ENCODE measurements at regions not wholly inside any gene's neighbourhood (a gene's known extent, or its start where the extent isn't known, plus 50 kb on each side); places are given as distances from the start of the nearest gene placed in this dataset.

DNA sequence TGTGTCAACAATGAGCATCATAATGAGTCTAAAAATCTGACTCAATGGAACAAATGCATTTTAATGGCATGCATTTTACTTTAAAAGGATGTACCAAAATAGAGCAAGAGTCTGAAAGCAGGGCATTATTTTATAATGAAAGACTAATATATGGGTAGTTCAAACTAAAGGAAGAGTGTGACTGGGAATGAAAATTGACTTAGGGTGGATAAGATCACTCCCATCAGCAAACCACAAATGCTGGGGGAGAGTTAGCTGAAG lies 114.7 kb downstream of the SOX4 start:
- H3K36me3 ChIP-seq (replicated peaks in 1 of 2), result no peaks in the 10 kb centered on the region
- DNase-seq, result no peak
- TF ChIP-seq POLR2A (IDR thresholded peaks at IDR 0.05), result no peak
- TF ChIP-seq CTCF (IDR thresholded peaks at IDR 0.05), result no peak
- no peaks in the 10 kb centered on the region for H3K4me1 ChIP-seq (replicated peaks in 1 of 2)
- no peak overlapping the region for H3K4me3 ChIP-seq
- H3K9me3 ChIP-seq (replicated peaks in 1 of 3), result no peaks in the 10 kb centered on the region
- no peaks in the 10 kb centered on the region for H3K27me3 ChIP-seq
- intact Hi-C loops (cut with DNase I), result no loop called here
- H3K27ac ChIP-seq, result no peak overlapping the region

DNA sequence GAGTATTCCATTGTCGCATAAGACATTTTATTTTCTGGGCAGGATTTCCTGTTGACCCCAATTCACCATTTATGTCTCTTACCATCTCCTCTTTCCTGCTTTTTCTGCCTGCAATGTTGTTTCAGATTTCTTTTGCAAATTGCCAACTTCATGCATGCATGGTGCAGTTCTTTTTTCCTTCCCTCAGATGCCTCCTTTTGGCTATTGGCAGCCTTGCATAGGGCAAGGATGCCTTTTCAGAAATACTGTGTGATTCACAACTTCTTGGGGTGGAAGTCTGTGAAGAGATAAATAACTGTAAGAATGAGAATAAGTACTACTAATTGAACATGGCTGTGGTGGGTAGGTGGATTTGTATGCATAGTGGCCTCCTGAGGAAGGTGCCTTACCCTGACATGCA lies 116.7 kb downstream of the SOX4 start:
- Histone ChIP-seq H3K27ac (no peak overlapping the region), H3K4me3 (no peak overlapping the region), H3K4me1 (replicated peaks in 1 of 2) (no peaks in the 10 kb centered on the region), H3K36me3 (replicated peaks in 1 of 2) (no peaks in the 10 kb centered on the region), H3K27me3 (no peaks in the 10 kb centered on the region), H3K9me3 (replicated peaks in 1 of 3) (no peaks in the 10 kb centered on the region)
- 64 to 76% (median 70%) methylated on average over 1 of the region's 1 CpG for WGBS, 4 donors
- no peak for DNase-seq
- TF ChIP-seq POLR2A (IDR thresholded peaks at IDR 0.05), result no peak
- no peak for TF ChIP-seq CTCF (IDR thresholded peaks at IDR 0.05)
- intact Hi-C loops (cut with DNase I), result no loop called here

GRCh38 chr6:21710908-21711627 lies 117.5 kb downstream of the SOX4 start:
- Histone ChIP-seq H3K36me3 (replicated peaks in 1 of 2) (no peaks in the 10 kb centered on the region), H3K27ac (no peak overlapping the region), H3K27me3 (no peaks in the 10 kb centered on the region), H3K4me3 (no peak overlapping the region), H3K4me1 (replicated peaks in 1 of 2) (no peaks in the 10 kb centered on the region), H3K9me3 (replicated peaks in 1 of 3) (no peaks in the 10 kb centered on the region)
- WGBS, 4 donors, result 59 to 71% (median 63%) methylated on average over 7 of the region's 7 CpGs
- intact Hi-C loops (cut with DNase I), result no loop called here
- no peak for DNase-seq
- TF ChIP-seq CTCF (IDR thresholded peaks at IDR 0.05), result no peak
- no peak for TF ChIP-seq POLR2A (IDR thresholded peaks at IDR 0.05)

GRCh38 chr6:21712213-21712612 lies 118.7 kb downstream of the SOX4 start:
- Histone ChIP-seq H3K36me3 (replicated peaks in 1 of 2) (no peaks in the 10 kb centered on the region), H3K4me3 (no peak overlapping the region), H3K27ac (no peak overlapping the region), H3K4me1 (replicated peaks in 1 of 2) (no peaks in the 10 kb centered on the region), H3K9me3 (replicated peaks in 1 of 3) (no peaks in the 10 kb centered on the region), H3K27me3 (no peaks in the 10 kb centered on the region)
- DNase-seq, result no peak
- WGBS, 4 donors, result 81 to 92% (median 83%) methylated on average over 4 of the region's 4 CpGs
- intact Hi-C loops (cut with DNase I), result no loop called here
- TF ChIP-seq POLR2A (IDR thresholded peaks at IDR 0.05) (no peak), CTCF (IDR thresholded peaks at IDR 0.05) (no peak)

Measured in adrenal gland (tissue), 9 donors.